ENCODE measurements at regions not wholly inside any gene's neighbourhood (a gene's known extent, or its start where the extent isn't known, plus 50 kb on each side); places are given as distances from the start of the nearest gene placed in this dataset.
"Not testable (repeated sequence)": the region's sequence is repeated elsewhere in the genome, so short reads cannot be mapped to it uniquely, and the experiment has no call there.

DNA sequence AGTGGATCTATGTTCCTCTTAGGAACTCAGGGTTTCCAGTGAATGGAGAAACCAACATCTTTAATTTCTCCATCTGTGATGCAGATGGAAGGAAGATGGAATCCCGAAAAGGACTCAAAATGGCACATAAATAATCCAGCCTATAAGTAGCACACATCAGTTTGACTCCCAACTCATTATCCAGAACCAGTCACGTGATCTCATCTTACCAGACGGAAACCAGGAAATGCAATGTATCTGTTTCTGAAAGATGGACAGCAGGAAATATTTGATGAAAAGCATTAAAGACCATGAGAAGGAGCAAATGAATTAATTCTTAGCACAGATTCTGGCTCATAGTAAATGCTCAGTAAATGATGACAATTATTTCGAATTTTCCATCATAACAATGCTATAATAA lies 443.1 kb upstream of the FMR1 start:
- Histone ChIP-seq H3K27ac (ENCODE audit: low read depth, low read length) (no peak overlapping the region), H3K36me3 (ENCODE audit: insufficient read depth, low read length) (no peaks in the 10 kb centered on the region), H3K9ac (ENCODE audit: low read depth, low read length) (no peak overlapping the region), H3K27me3 (ENCODE audit: insufficient read depth, low read length) (no peaks in the 10 kb centered on the region), H3K4me3 (ENCODE audit: low read length) (no peak overlapping the region), H3K4me1 (ENCODE audit: insufficient read depth, low read length) (no peaks in the 10 kb centered on the region), H3K9me3 (ENCODE audit: insufficient read depth, low read depth, low read length) (no peaks in the 10 kb centered on the region)
- 88% methylated on average over 2 of the region's 4 CpGs for WGBS

DNA sequence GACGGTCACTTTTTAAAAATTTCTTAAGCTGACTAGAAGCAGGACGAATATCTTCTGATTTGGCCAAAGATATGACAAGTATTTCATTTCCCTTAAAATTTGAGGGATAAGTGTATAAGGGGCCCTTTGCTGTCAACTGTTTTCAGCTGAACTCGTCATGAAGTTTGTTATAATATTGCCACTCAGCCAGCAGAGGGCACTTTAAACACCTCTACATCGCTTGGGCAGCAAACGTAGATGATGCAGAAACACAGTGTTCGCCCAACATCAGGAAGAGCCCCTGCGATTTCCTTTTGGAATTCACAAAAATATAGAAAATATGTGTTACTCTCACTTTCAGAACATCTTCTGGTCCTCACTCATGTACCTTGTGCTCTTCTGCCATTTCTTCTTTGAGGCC lies 435.7 kb upstream of the FMR1 start:
- Histone ChIP-seq H3K4me3 (ENCODE audit: low read length) (no peak overlapping the region), H3K27ac (ENCODE audit: low read depth, low read length) (no peak overlapping the region), H3K9me3 (ENCODE audit: insufficient read depth, low read depth, low read length) (no peaks in the 10 kb centered on the region), H3K27me3 (ENCODE audit: insufficient read depth, low read length) (no peaks in the 10 kb centered on the region), H3K9ac (ENCODE audit: low read depth, low read length) (no peak overlapping the region), H3K4me1 (ENCODE audit: insufficient read depth, low read length) (no peaks in the 10 kb centered on the region), H3K36me3 (ENCODE audit: insufficient read depth, low read length) (no peaks in the 10 kb centered on the region)
- WGBS, result 36% methylated on average over 5 of the region's 7 CpGs

DNA sequence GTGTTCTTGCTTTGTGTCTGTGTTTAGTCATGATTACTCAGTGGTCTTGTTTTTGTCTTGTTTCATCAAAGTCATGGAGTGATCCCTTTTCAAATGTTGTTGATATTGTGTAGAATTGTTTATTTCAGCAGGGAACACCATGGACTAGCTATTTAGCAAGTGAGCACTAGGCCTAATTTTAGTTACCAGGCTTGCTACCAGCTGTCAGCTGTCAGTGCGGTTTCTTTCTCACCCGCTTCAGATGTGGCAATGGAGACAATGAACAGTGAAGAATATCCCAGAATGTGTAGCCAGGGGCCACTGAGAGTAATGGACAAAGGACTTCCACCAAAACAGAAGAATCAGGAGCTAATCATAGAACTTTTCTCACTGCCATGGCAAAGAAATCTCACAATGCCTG lies 432.8 kb upstream of the FMR1 start:
- H3K9me3 ChIP-seq (ENCODE audit: insufficient read depth, low read depth, low read length), result no peaks in the 10 kb centered on the region
- H3K4me1 ChIP-seq (ENCODE audit: insufficient read depth, low read length), result no peaks in the 10 kb centered on the region
- no peak overlapping the region for H3K9ac ChIP-seq (ENCODE audit: low read depth, low read length)
- no peaks in the 10 kb centered on the region for H3K36me3 ChIP-seq (ENCODE audit: insufficient read depth, low read length)
- H3K27ac ChIP-seq (ENCODE audit: low read depth, low read length), result no peak overlapping the region
- H3K27me3 ChIP-seq (ENCODE audit: insufficient read depth, low read length), result no peaks in the 10 kb centered on the region
- WGBS, result 100% methylated on average over 2 of the region's 2 CpGs
- H3K4me3 ChIP-seq (ENCODE audit: low read length), result no peak overlapping the region

DNA sequence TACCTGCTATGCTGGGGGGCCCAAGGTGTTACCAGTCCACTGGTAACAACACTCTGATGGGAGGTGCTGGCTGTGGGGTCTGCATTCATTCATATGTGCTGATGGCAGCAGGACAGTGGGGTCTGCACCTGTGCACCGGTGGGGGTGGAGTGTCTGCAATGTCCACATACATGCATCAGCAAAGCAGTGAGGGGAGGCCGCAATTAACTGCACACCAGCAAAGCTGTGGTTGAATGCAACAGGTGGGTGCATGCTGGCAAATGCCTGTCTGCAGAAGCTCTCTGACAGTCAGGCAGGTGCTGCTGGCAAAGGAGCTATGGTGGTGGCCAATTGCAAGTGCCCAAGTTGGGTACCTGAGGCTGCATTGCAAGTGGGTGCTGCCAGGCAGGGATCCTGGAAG lies 426.5 kb upstream of the FMR1 start:
- no peak overlapping the region for H3K27ac ChIP-seq (ENCODE audit: low read depth, low read length)
- no peaks in the 10 kb centered on the region for H3K4me1 ChIP-seq (ENCODE audit: insufficient read depth, low read length)
- WGBS, result 89% methylated on average over 2 of the region's 2 CpGs
- no peaks in the 10 kb centered on the region for H3K27me3 ChIP-seq (ENCODE audit: insufficient read depth, low read length)
- no peak overlapping the region for H3K4me3 ChIP-seq (ENCODE audit: low read length)
- H3K9ac ChIP-seq (ENCODE audit: low read depth, low read length), result no peak overlapping the region
- H3K36me3 ChIP-seq (ENCODE audit: insufficient read depth, low read length), result no peaks in the 10 kb centered on the region
- H3K9me3 ChIP-seq (ENCODE audit: insufficient read depth, low read depth, low read length), result no peaks in the 10 kb centered on the region

DNA sequence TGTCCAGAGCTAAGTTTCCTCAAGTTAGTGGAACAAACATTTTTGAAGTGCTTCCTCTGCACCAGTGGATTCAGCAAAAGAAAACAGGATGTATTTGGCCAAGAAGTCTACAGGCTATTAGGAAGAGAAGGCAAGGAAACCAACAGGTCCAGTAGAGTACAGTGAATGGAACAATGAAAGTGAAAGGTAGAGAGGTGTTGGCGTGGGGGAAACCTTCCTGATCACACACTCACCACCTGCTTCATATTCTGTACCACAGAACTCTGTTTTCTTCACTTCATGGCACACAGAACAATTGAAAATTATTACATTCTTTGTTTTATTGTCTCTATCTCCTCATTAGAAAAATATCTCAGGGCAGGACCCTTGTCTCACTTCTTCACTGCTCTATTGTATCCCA lies 417.4 kb upstream of the FMR1 start:
- H3K4me1 ChIP-seq (ENCODE audit: insufficient read depth, low read length), result peaks cover 5% of the 10 kb centered on the region; the same call in 1 of the 2 replicates
- H3K4me3 ChIP-seq (ENCODE audit: low read length), result no peak overlapping the region
- H3K36me3 ChIP-seq (ENCODE audit: insufficient read depth, low read length), result no peaks in the 10 kb centered on the region
- no CpG with 5 or more reads among the region's 1 CpG for WGBS
- no peak overlapping the region for H3K9ac ChIP-seq (ENCODE audit: low read depth, low read length)
- H3K27ac ChIP-seq (ENCODE audit: low read depth, low read length), result no peak overlapping the region
- H3K27me3 ChIP-seq (ENCODE audit: insufficient read depth, low read length), result no peaks in the 10 kb centered on the region
- H3K9me3 ChIP-seq (ENCODE audit: insufficient read depth, low read depth, low read length), result no peaks in the 10 kb centered on the region

DNA sequence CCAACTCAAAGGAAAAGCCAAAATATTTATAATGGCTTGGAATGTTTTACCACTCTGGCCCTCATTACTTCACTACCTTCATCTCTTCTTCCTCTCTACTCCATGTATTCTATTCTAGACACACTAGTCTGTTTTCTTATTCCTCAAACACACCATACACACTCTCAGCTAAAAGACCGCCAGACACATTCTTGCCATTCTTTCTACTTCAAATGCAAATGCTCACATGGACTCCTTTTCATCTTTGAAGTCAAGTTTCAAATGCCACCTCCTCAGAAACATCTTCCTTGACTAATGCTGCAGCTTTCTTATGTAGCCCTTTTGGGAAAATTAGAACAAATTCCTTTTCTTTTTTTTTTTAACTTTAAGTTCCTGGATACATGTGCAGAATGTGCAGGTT lies 412.9 kb upstream of the FMR1 start:
- WGBS, result 42% methylated on average over 1 of the region's 1 CpG
- no peak overlapping the region for H3K4me3 ChIP-seq (ENCODE audit: low read length)
- H3K9ac ChIP-seq (ENCODE audit: low read depth, low read length), result no peak overlapping the region
- no peak overlapping the region for H3K27ac ChIP-seq (ENCODE audit: low read depth, low read length)
- H3K4me1 ChIP-seq (ENCODE audit: insufficient read depth, low read length), result peaks cover 5% of the 10 kb centered on the region; the same call in 1 of the 2 replicates
- H3K36me3 ChIP-seq (ENCODE audit: insufficient read depth, low read length), result no peaks in the 10 kb centered on the region
- no peaks in the 10 kb centered on the region for H3K27me3 ChIP-seq (ENCODE audit: insufficient read depth, low read length)
- H3K9me3 ChIP-seq (ENCODE audit: insufficient read depth, low read depth, low read length), result no peaks in the 10 kb centered on the region

DNA sequence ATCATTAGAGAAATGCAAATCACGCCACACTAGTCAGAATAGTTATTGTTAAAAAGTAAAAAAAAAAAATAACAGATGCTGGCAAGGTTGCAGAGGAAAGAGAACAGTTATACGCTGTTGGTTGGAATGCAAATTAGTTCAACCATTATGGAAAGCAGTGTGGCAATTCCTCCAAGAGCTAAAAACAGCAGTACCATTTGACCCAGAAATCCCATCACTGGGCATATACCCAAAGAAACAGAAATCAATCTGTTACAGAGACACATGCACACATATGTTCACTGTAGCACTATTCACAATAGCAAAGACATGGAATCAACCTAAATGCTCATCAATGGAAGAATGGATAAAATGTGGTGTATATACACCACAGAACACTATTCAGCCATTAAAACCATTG lies 388.7 kb upstream of the FMR1 start:
- Histone ChIP-seq H3K36me3 (ENCODE audit: insufficient read depth, low read length) (no peaks in the 10 kb centered on the region), H3K4me3 (ENCODE audit: low read length) (no peak overlapping the region), H3K27me3 (ENCODE audit: insufficient read depth, low read length) (no peaks in the 10 kb centered on the region), H3K9me3 (ENCODE audit: insufficient read depth, low read depth, low read length) (no peaks in the 10 kb centered on the region), H3K4me1 (ENCODE audit: insufficient read depth, low read length) (no peaks in the 10 kb centered on the region), H3K27ac (ENCODE audit: low read depth, low read length) (no peak overlapping the region), H3K9ac (ENCODE audit: low read depth, low read length) (no peak overlapping the region)
- WGBS, result 74% methylated on average over 2 of the region's 2 CpGs

DNA sequence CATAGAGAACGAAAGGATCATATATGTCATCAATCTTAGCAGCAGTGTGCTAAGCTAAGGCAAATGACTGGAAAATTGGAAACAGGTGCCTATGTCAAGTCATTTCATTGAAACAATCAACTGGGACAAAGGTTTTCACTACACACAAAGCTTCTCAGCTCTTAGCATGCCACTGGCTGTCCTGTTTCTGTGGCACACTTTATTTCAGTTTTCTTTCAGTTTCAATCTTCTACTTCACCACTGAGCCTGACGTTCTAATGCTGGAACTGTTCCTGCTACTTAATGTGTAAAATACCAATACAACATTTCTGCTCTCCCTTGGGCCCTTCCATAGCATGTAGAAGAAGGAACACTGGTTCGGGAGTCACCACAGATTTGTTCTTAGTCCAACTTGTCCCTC lies 378.3 kb upstream of the FMR1 start:
- WGBS, result 63% methylated on average over 1 of the region's 3 CpGs
- H3K4me3 ChIP-seq (ENCODE audit: low read length), result no peak overlapping the region

DNA sequence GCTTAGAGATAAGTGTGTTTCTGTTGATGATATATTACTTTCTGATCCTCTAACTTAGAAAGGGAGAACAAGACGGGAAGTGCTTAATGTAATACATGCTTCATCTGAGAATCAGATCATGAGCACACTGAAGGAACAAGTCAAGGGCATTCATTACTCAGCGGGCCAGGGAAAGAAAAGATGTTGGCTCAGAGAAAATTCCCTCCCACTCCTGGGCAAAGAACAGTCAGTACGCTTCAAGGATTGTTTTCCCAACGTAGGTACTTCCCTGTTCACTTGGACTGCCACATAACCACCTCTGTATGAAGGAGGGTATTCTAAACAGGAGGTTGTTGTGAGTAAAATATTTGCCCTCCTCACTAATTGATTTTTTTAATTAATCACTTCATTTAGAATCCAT lies 374.5 kb upstream of the FMR1 start:
- 61% methylated on average over 2 of the region's 4 CpGs for WGBS
- H3K9me3 ChIP-seq (ENCODE audit: insufficient read depth, low read depth, low read length), result no peaks in the 10 kb centered on the region
- no peak overlapping the region for H3K27ac ChIP-seq (ENCODE audit: low read depth, low read length)
- H3K36me3 ChIP-seq (ENCODE audit: insufficient read depth, low read length), result no peaks in the 10 kb centered on the region
- no peak overlapping the region for H3K9ac ChIP-seq (ENCODE audit: low read depth, low read length)
- no peak overlapping the region for H3K4me3 ChIP-seq (ENCODE audit: low read length)
- no peaks in the 10 kb centered on the region for H3K27me3 ChIP-seq (ENCODE audit: insufficient read depth, low read length)
- 0 out of 2 replicates have a peak, but pooled peaks cover 1% of the 10 kb centered on the region for H3K4me1 ChIP-seq (ENCODE audit: insufficient read depth, low read length)

More for the DNA sequence above, 378.3 kb upstream of the FMR1 start:
- no peaks in the 10 kb centered on the region for H3K9me3 ChIP-seq (ENCODE audit: insufficient read depth, low read depth, low read length)
- no peak overlapping the region for H3K9ac ChIP-seq (ENCODE audit: low read depth, low read length)
- H3K27ac ChIP-seq (ENCODE audit: low read depth, low read length), result no peak overlapping the region
- H3K27me3 ChIP-seq (ENCODE audit: insufficient read depth, low read length), result no peaks in the 10 kb centered on the region
- no peaks in the 10 kb centered on the region for H3K36me3 ChIP-seq (ENCODE audit: insufficient read depth, low read length)
- H3K4me1 ChIP-seq (ENCODE audit: insufficient read depth, low read length), result no peaks in the 10 kb centered on the region

DNA sequence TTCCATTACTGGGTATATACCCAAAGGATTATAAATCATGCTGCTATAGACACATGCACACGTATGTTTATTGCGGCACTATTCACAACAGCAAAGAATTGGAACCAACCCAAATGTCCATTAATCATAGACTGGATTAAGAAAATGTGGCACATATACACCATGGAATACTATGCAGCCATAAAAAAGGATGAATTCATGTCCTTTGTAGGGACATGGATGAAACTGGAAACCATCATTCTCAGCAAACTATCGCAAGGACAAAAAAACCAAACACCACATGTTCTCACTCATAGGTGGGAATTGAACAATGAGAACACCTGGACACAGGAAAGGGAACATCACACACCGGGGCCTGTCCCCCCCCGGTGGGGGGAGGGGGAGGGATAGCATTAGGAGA lies 363.7 kb upstream of the FMR1 start:
- not testable (repeated sequence) for H3K27ac ChIP-seq (ENCODE audit: low read depth, low read length); H3K9ac ChIP-seq (ENCODE audit: low read depth, low read length); H3K4me1 ChIP-seq (ENCODE audit: insufficient read depth, low read length); H3K36me3 ChIP-seq (ENCODE audit: insufficient read depth, low read length); H3K9me3 ChIP-seq (ENCODE audit: insufficient read depth, low read depth, low read length); H3K27me3 ChIP-seq (ENCODE audit: insufficient read depth, low read length); H3K4me3 ChIP-seq (ENCODE audit: low read length)
- 92% methylated on average over 2 of the region's 5 CpGs for WGBS

DNA sequence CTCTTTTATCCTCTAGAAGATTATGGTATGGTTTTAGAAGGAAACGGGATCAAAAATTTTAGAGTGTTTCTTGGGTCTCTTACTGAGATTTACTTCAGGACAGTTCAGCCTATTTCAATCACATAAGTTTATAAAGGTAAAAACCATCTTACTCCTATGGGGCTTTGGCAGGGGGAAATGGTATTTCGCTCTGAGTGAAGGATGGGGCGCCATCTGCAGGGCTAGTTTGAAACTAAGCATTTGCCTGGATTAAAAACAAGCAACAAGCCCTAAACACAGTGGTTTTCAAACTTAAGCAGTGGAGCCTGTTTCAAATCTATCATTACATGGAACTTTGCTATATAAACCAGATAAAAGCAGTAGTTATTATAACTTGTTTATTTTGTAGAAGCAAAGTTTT lies 361.5 kb upstream of the FMR1 start:
- Histone ChIP-seq H3K4me3 (ENCODE audit: low read length) (no peak overlapping the region), H3K27me3 (ENCODE audit: insufficient read depth, low read length) (no peaks in the 10 kb centered on the region), H3K9me3 (ENCODE audit: insufficient read depth, low read depth, low read length) (no peaks in the 10 kb centered on the region), H3K27ac (ENCODE audit: low read depth, low read length) (no peak overlapping the region), H3K36me3 (ENCODE audit: insufficient read depth, low read length) (no peaks in the 10 kb centered on the region), H3K4me1 (ENCODE audit: insufficient read depth, low read length) (no peaks in the 10 kb centered on the region), H3K9ac (ENCODE audit: low read depth, low read length) (no peak overlapping the region)
- 0% methylated on average over 2 of the region's 3 CpGs for WGBS

DNA sequence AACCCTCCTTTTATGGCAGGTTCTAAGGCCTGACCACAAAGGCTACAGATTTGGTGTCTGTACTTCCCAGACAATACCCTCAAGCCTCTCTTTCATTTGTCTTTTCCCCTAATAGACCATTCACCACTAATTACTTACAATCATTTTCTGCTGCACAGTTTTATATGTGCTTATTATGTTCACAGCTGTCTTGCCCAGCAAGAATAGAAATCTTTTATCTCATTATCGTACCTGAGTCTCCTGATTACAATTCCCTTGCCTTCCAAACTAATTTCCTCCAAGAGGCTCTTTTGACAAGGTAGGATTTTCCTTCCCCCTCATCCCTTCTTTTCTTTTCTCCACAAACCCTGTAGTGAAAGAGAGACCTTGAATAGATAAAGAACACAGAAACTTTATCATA lies 352.5 kb upstream of the FMR1 start:
- no peaks in the 10 kb centered on the region for H3K27me3 ChIP-seq (ENCODE audit: insufficient read depth, low read length)
- no peak overlapping the region for H3K9ac ChIP-seq (ENCODE audit: low read depth, low read length)
- no peaks in the 10 kb centered on the region for H3K4me1 ChIP-seq (ENCODE audit: insufficient read depth, low read length)
- WGBS, result 78% methylated on average over 1 of the region's 1 CpG
- H3K27ac ChIP-seq (ENCODE audit: low read depth, low read length), result no peak overlapping the region
- H3K36me3 ChIP-seq (ENCODE audit: insufficient read depth, low read length), result no peaks in the 10 kb centered on the region
- H3K4me3 ChIP-seq (ENCODE audit: low read length), result no peak overlapping the region
- H3K9me3 ChIP-seq (ENCODE audit: insufficient read depth, low read depth, low read length), result no peaks in the 10 kb centered on the region
